Neural progenitor cell (in vitro differentiated cells): ENCODE measurements at regions not wholly inside any gene's neighbourhood (a gene's known extent, or its start where the extent isn't known, plus 50 kb on each side); places are given as distances from the start of the nearest gene placed in this dataset.

Experiments
- EZH2 ChIP-seq: fragments of 200-600 bp; sonication (generic); IDR thresholded peaks from 2 replicates; pipeline ENCODE4 v1.6.1; 2017; ENCODE audit warnings: antibody characterized with exemption, mild to moderate bottlenecking, moderate library complexity
- TF ChIP-seq, protein P1 (sequence below): fragments of 200-600 bp; sonication (generic); IDR thresholded peaks from 2 replicates; pipeline ENCODE4 v1.5.1; 2017; ENCODE audit warnings: antibody characterized with exemption, mild to moderate bottlenecking

DNA sequence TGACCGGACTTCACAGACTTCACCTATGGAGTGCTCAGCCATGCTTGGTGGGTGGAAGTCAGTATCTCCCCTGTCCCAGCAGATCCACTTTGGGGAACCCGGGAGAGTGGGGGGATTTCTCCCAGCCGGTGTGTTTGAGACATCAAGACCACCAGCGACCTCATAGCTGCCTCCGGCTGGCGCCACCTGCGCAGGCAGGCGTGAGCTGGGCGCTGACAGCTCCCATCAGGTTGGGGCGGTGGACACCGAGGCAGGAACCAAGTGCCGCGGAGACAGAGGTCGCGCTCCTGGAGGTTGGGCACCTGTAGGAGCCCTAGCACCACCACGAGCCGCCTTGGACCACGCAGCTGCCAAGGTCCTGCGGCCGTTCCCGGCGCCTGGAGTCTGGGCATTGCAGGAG lies 124.0 kb upstream of the LARP1 start:
- TF ChIP-seq, protein P1, sequence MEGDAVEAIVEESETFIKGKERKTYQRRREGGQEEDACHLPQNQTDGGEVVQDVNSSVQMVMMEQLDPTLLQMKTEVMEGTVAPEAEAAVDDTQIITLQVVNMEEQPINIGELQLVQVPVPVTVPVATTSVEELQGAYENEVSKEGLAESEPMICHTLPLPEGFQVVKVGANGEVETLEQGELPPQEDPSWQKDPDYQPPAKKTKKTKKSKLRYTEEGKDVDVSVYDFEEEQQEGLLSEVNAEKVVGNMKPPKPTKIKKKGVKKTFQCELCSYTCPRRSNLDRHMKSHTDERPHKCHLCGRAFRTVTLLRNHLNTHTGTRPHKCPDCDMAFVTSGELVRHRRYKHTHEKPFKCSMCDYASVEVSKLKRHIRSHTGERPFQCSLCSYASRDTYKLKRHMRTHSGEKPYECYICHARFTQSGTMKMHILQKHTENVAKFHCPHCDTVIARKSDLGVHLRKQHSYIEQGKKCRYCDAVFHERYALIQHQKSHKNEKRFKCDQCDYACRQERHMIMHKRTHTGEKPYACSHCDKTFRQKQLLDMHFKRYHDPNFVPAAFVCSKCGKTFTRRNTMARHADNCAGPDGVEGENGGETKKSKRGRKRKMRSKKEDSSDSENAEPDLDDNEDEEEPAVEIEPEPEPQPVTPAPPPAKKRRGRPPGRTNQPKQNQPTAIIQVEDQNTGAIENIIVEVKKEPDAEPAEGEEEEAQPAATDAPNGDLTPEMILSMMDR = no peak
- no peak for TF ChIP-seq EZH2
